T-cell (primary cell): ENCODE measurements at regions not wholly inside any gene's neighbourhood (a gene's known extent, or its start where the extent isn't known, plus 50 kb on each side); places are given as distances from the start of the nearest gene placed in this dataset.
"Not testable (repeated sequence)": the region's sequence is repeated elsewhere in the genome, so short reads cannot be mapped to it uniquely, and the experiment has no call there.

Source experiments
- ATAC-seq, 4 experiments: fragments of 200-7000 bp in 3 of 4; fragments of 150-1000 bp in 1 of 4; cut with Tn5 transposase; replicated peaks in 1 of 4; 1 replicate in 3 of 4; 2 replicates in 1 of 4; pipeline ENCODE4 v1.10.0; 2021; ENCODE audit warnings: moderate library complexity in 3 of 4, mild to moderate bottlenecking in 2 of 4, moderate number of reproducible peaks in 1 of 4
- CTCF ChIA-PET, 2 donors: fragments of 300-600 bp; sonication (Branson Sonifier 250); formaldehyde crosslinking; loops; one replicate each; lab custom pipeline; 2022; ENCODE audit warnings: antibody characterized with exemption in 2 of 2; lab: Charles Lee
- POLR2A ChIA-PET, 2 donors: fragments of 300-600 bp; sonication (Branson Sonifier 250); formaldehyde crosslinking; loops; one replicate each; lab custom pipeline; 2022; ENCODE audit warnings: antibody characterized with exemption in 2 of 2; lab: Charles Lee
- DNase-seq, 35 experiments: peaks; one replicate each; pipeline versions ENCODE4 v3.0.0 to v3.0.0-alpha.2; 2013 to 2023
- H3K27ac ChIP-seq: one replicate; pipeline ENCODE4 v1.5.1; 2013; ENCODE audit warnings: low read length
- H3K27me3 ChIP-seq, 2 experiments: replicated peaks in 1 of 2; 1 replicate in 1 of 2; 2 replicates in 1 of 2; pipeline versions ENCODE4 v1.6.1 to v1.7.0; 2013; ENCODE audit warnings: low read length in 1 of 2, mixed read lengths in 1 of 2; ENCODE audit not compliant: control insufficient read depth in 2 of 2, insufficient read depth in 2 of 2; ENCODE audit errors: extremely low read depth in 1 of 2
- H3K36me3 ChIP-seq, 2 donors: 1 replicate in 1 of 2; 2 replicates in 1 of 2; pipeline versions ENCODE4 v1.6.1 to v1.7.0; 2013; ENCODE audit warnings: low read length in 1 of 2; ENCODE audit not compliant: control insufficient read depth in 2 of 2, insufficient read depth in 1 of 2; ENCODE audit errors: extremely low read depth in 1 of 2
- H3K4me1 ChIP-seq, 2 experiments: 1 replicate in 1 of 2; 2 replicates in 1 of 2; pipeline versions ENCODE4 v1.6.1 to v1.7.0; 2013; ENCODE audit warnings: low read length in 2 of 2, mixed read lengths in 1 of 2; ENCODE audit not compliant: insufficient read depth in 2 of 2, control insufficient read depth in 1 of 2; ENCODE audit errors: extremely low read depth in 1 of 2
- H3K4me3 ChIP-seq, 2 donors: 1 replicate in 1 of 2; 2 replicates in 1 of 2; pipeline versions ENCODE4 v1.5.1 to v1.7.0; 2013; ENCODE audit warnings: mild to moderate bottlenecking in 2 of 2, low read length in 1 of 2, moderate library complexity in 1 of 2; ENCODE audit not compliant: control insufficient read depth in 1 of 2; ENCODE audit errors: extremely low read depth in 1 of 2
- H3K9me3 ChIP-seq: 2 replicates; pipeline ENCODE4 v1.7.0; 2013
- H3K27ac Mint-ChIP-seq, 2 donors: one replicate each; pipeline ENCODE4 v1.8.0; 2020 to 2021; ENCODE audit warnings: mild to moderate bottlenecking in 2 of 2, mixed read lengths in 2 of 2
- H3K27me3 Mint-ChIP-seq, 2 donors: one replicate each; pipeline ENCODE4 v1.8.0; 2021 to 2022; ENCODE audit warnings: mixed read lengths in 2 of 2
- H3K36me3 Mint-ChIP-seq: one replicate; pipeline ENCODE4 v1.8.0; 2021; ENCODE audit warnings: mixed read lengths
- H3K4me1 Mint-ChIP-seq, 3 donors: one replicate each; pipeline ENCODE4 v1.8.0; 2020 to 2022; ENCODE audit warnings: mixed read lengths in 3 of 3, mild to moderate bottlenecking in 1 of 3
- H3K4me3 Mint-ChIP-seq, 3 donors: one replicate each; pipeline ENCODE4 v1.8.0; 2020 to 2022; ENCODE audit warnings: mild to moderate bottlenecking in 3 of 3, mixed read lengths in 3 of 3, moderate library complexity in 3 of 3
- H3K9me3 Mint-ChIP-seq, 3 donors: one replicate each; pipeline ENCODE4 v1.8.0; 2020 to 2022; ENCODE audit warnings: mixed read lengths in 3 of 3
- WGBS: methylation state at CpG from one replicate; pipeline ENCODE4 v1.1.5; 2013; ENCODE audit warnings: missing lambda C conversion rate; ENCODE audit not compliant: insufficient coverage; 5-methylcytosine and 5-hydroxymethylcytosine counted together

DNA sequence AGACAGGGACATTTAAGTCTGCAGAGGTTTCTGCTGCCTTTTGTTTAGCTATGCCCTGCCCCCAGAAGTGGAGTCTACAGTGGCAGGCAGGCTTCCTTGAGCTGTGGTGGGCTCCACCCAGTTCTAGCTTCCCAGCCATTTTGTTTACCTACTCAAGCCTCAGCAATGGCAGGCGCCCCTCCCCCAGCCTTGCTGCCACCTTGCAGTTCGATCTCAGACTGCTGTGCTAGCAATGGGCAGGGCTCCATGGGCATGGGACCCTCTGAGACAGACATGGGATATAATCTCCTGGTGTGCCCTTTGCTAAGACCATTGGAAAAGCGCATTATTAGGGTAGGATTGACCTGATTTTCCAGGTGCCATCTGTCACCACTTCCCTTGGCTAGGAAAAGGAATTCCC, 147.5 kb downstream of the ZNF330 start:
- H3K27me3 ChIP-seq, H3K9me3 ChIP-seq, H3K27ac Mint-ChIP-seq, CTCF ChIA-PET, H3K27ac ChIP-seq, POLR2A ChIA-PET, H3K36me3 Mint-ChIP-seq, H3K4me3 ChIP-seq, H3K4me3 Mint-ChIP-seq, ATAC-seq, H3K9me3 Mint-ChIP-seq, DNase-seq, H3K4me1 ChIP-seq, H3K27me3 Mint-ChIP-seq, H3K4me1 Mint-ChIP-seq, H3K36me3 ChIP-seq: not testable (repeated sequence)
- 55% methylated on average over 2 of the region's 3 CpGs for WGBS

- DNase-seq, result no peak
- Mint-ChIP-seq H3K9me3 (peaks cover 0 to 10% (median 0%) of the 10 kb centered on the region in 3 donors), H3K4me3 (no peak overlapping the region), H3K4me1 (no peaks in the 10 kb centered on the region), H3K36me3 (no peaks in the 10 kb centered on the region), H3K27me3 (peaks cover 13 to 20% of the 10 kb centered on the region in 2 donors), H3K27ac (no peak overlapping the region)
- Histone ChIP-seq H3K4me3 (no peak overlapping the region), H3K27ac (no peak overlapping the region), H3K4me1 (no peaks in the 10 kb centered on the region), H3K27me3 (peaks cover 0 to 3% of the 10 kb centered on the region in 2 experiments), H3K9me3 (no peaks in the 10 kb centered on the region), H3K36me3 (no peaks in the 10 kb centered on the region)
- ChIA-PET POLR2A (no interaction called here), CTCF (no interaction called here)
- 76% methylated on average over 2 of the region's 3 CpGs for WGBS
- ATAC-seq, result no peak
These were observed 150.5 kb downstream of the ZNF330 start for GRCh38 chr4:141371206-141371605.

GRCh38 chr4:141375855-141376254, 155.2 kb downstream of the ZNF330 start:
- Mint-ChIP-seq H3K36me3 (no peaks in the 10 kb centered on the region), H3K4me3 (no peak overlapping the region), H3K4me1 (no peaks in the 10 kb centered on the region), H3K9me3 (peaks cover 0 to 10% (median 4%) of the 10 kb centered on the region in 3 donors), H3K27ac (no peak overlapping the region), H3K27me3 (peaks cover 20 to 25% of the 10 kb centered on the region in 2 donors)
- Histone ChIP-seq H3K27ac (no peak overlapping the region), H3K9me3 (no peaks in the 10 kb centered on the region), H3K27me3 (peaks cover 0 to 14% of the 10 kb centered on the region in 2 experiments), H3K4me1 (no peaks in the 10 kb centered on the region), H3K4me3 (no peak overlapping the region), H3K36me3 (no peaks in the 10 kb centered on the region)
- DNase-seq, result no peak
- CTCF ChIA-PET, result no interaction called here
- ATAC-seq, result no peak
- 83% methylated on average over 1 of the region's 2 CpGs for WGBS
- POLR2A ChIA-PET, result no interaction called here

GRCh38 chr4:141376769-141377168, 156.1 kb downstream of the ZNF330 start:
- no peak for ATAC-seq
- Mint-ChIP-seq H3K4me3 (no peak overlapping the region), H3K36me3 (no peaks in the 10 kb centered on the region), H3K9me3 (peaks cover 0 to 10% (median 4%) of the 10 kb centered on the region in 3 donors), H3K4me1 (no peaks in the 10 kb centered on the region), H3K27me3 (peaks cover 20 to 25% of the 10 kb centered on the region in 2 donors), H3K27ac (no peak overlapping the region)
- 83% methylated on average over 1 of the region's 2 CpGs for WGBS
- Histone ChIP-seq H3K27ac (no peak overlapping the region), H3K27me3 (peaks cover 0 to 14% of the 10 kb centered on the region in 2 experiments), H3K9me3 (no peaks in the 10 kb centered on the region), H3K36me3 (no peaks in the 10 kb centered on the region), H3K4me1 (no peaks in the 10 kb centered on the region), H3K4me3 (no peak overlapping the region)
- DNase-seq, result no peak
- POLR2A ChIA-PET, result no interaction called here
- CTCF ChIA-PET, result no interaction called here

GRCh38 chr4:141387299-141387698, 166.6 kb downstream of the ZNF330 start:
- Histone ChIP-seq H3K4me3 (no peak overlapping the region), H3K36me3 (no peaks in the 10 kb centered on the region), H3K27me3 (no peaks in the 10 kb centered on the region), H3K9me3 (no peaks in the 10 kb centered on the region), H3K27ac (no peak overlapping the region), H3K4me1 (no peaks in the 10 kb centered on the region)
- POLR2A ChIA-PET, result no interaction called here
- peaks cover 0 to 4% (median 0%) of the 10 kb centered on the region in 3 donors for H3K9me3 Mint-ChIP-seq
- H3K27ac Mint-ChIP-seq, result no peak overlapping the region
- ATAC-seq (no peak), DNase-seq (no peak)
- CTCF ChIA-PET, result no interaction called here
- no peaks in the 10 kb centered on the region for H3K27me3 Mint-ChIP-seq
- no peaks in the 10 kb centered on the region for H3K4me1 Mint-ChIP-seq
- no CpG with 5 or more reads among the region's 2 CpGs for WGBS
- H3K4me3 Mint-ChIP-seq, result no peak overlapping the region
- no peaks in the 10 kb centered on the region for H3K36me3 Mint-ChIP-seq

GRCh38 chr4:141388481-141388880, 167.8 kb downstream of the ZNF330 start:
- no peak overlapping the region for H3K4me3 ChIP-seq
- ChIA-PET POLR2A (no interaction called here), CTCF (no interaction called here)
- no peak for ATAC-seq
- H3K4me1 ChIP-seq, result no peaks in the 10 kb centered on the region
- H3K27me3 ChIP-seq, result no peaks in the 10 kb centered on the region
- Mint-ChIP-seq H3K36me3 (no peaks in the 10 kb centered on the region), H3K9me3 (no peaks in the 10 kb centered on the region), H3K27ac (no peak overlapping the region), H3K4me1 (no peaks in the 10 kb centered on the region), H3K4me3 (no peak overlapping the region), H3K27me3 (peaks cover 0 to 2% of the 10 kb centered on the region in 2 donors)
- no peak for DNase-seq
- WGBS, result no CpG with 5 or more reads among the region's 3 CpGs
- H3K27ac ChIP-seq, result no peak overlapping the region
- H3K9me3 ChIP-seq, result no peaks in the 10 kb centered on the region
- H3K36me3 ChIP-seq, result no peaks in the 10 kb centered on the region

GRCh38 chr4:141389649-141390048, 169.0 kb downstream of the ZNF330 start:
- no peaks in the 10 kb centered on the region for H3K36me3 Mint-ChIP-seq
- no peak overlapping the region for H3K4me3 ChIP-seq
- H3K27ac ChIP-seq, result no peak overlapping the region
- ATAC-seq, result no peak
- ChIA-PET POLR2A (interaction anchor here in 1 of 2 donors (0.6 kb wide), 1 partner anchor 79 kb away, joined by 3 read pairs; no protein-coding TSS in a partner anchor), CTCF (no interaction called here)
- no peak overlapping the region for H3K4me3 Mint-ChIP-seq
- peaks cover 2 to 4% of the 10 kb centered on the region in 2 donors for H3K27me3 Mint-ChIP-seq
- H3K27me3 ChIP-seq, result no peaks in the 10 kb centered on the region
- DNase-seq, result no peak
- H3K36me3 ChIP-seq, result no peaks in the 10 kb centered on the region
- no peaks in the 10 kb centered on the region for H3K9me3 Mint-ChIP-seq
- no peaks in the 10 kb centered on the region for H3K4me1 Mint-ChIP-seq
- H3K4me1 ChIP-seq, result no peaks in the 10 kb centered on the region
- H3K9me3 ChIP-seq, result no peaks in the 10 kb centered on the region
- no CpG with 5 or more reads among the region's 1 CpG for WGBS
- no peak overlapping the region for H3K27ac Mint-ChIP-seq
